HK-2 (cell line): ENCODE measurements at regions not wholly inside any gene's neighbourhood (a gene's known extent, or its start where the extent isn't known, plus 50 kb on each side); places are given as distances from the start of the nearest gene placed in this dataset.
"Not testable (repeated sequence)": the region's sequence is repeated elsewhere in the genome, so short reads cannot be mapped to it uniquely, and the experiment has no call there.

Experiments used
- DNase-seq: peaks from one replicate; pipeline ENCODE4 v3.0.0-alpha.2; 2018; ENCODE audit not compliant: unreplicated experiment

DNA sequence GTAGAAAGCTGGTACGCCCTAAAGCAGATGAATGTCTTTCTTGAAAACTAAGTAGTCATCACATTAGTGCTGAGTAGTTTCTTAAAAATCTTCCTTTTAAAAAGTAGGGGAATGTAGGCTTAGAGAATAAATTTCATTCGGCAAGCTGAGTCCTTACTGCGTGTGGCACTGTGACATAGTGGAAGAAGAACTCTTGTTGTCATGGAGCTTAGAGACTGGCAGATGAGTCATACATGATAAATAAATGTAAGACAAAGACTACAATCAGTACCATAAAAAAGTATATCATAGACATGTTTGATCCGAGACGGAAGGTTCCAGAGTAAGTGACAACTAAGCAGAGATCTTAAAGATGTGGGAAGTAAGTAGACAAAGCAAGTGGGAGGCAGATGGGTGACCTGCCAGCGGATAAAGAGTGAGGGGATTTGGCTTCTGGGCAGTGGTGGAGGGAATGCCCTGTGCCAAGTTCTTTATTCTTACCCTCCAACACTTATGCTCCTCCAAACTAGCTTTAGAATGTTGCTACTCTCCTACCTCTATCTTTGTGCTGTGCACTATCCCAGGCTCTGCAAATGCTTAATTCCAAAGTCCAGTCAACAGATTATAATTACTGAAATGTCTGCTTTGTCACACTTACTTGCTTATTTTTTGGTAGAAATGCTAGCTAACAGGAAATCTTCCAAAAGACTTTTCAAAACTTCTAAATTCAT lies 608.5 kb upstream of the USP24 start:
- no peak for DNase-seq

GRCh38 chr1:55822891-55823290 lies 607.7 kb upstream of the USP24 start:
- no peak for DNase-seq

- DNase-seq: no peak
Observed at GRCh38 chr1:55821234-55821633, 606.1 kb upstream of the USP24 start.

DNA sequence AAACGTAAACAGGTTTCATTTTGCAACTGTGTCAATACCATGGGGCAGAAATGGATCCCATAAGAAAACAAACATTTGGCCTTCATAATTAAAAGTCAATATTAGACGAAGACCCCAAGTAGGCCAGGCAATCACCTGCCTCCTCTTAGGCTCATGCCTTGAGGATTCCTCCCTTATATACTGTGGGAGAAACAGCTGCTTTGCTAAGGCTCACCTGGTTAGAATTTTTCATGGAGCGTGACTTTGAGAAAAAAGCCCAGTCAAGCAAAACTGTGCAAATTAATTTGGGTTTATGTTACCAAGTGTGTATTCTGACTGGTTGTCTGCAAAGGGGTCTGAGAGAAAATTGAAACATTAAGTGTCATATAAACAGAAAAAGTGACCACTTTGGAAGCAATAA lies 605.3 kb upstream of the USP24 start:
- DNase-seq: no peak

DNA sequence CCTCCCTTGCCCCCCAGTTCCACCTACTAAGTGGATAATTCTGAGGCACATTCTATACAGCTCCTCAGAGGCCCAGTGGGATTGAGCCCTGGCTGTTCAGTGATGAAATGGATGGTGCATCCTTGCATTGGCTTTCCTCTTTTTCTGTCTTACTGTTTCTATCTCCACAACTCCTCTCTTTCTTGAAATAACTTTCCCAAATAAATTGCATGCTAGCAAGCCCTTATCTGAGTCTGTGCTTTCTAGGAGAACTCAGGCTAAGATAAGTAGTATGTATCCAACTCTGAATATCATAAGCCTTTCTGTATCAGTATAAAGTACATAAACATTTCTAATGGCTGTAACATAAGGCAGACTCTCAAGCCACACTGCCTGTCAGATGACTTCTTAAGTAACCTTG lies 603.8 kb upstream of the USP24 start:
- no peak for DNase-seq

DNA sequence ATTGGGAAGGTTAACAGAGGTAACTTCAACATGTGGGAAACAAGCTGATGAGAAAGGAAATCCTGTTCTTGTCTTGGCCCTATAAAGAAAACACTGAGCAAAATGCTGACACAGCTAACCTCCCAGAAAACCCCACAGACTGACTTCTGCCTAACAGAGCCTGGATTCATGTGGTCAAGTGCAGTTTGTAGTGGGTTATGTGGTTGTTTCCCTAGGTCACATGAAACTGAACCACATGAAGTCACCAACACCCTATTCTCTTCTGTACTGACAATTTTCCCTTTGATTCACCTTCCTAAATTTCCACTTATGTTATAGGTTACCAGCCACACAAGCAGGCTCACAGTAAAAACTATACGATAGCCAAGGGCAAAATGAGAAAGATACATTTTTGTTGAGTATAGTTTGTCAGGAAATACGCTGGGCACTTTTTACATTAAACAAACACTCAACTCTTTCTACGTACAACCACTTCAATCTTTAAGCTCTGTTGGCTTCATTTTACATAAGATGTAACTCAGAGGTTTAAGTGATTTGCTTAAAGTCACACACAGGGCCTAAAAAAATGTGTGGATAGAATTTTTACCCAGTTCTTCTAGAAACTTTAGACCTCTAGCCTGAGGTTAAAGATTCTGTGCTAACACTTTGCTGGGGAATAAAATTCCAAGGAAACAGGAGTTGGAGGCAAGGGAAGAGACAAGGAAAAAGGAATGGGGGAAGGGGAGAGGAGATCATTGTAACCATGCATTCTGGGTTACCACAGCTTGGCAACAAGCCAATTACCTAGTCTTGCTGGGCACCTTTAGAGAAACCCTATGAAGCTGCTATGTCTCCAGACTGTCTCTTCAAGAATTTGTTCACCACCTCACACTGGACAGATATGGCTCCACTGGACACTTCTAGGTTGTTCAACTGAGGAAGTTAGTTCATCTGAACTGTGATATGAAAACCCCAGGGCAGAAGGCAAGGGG lies 601.6 kb upstream of the USP24 start:
- DNase-seq: no peak

- DNase-seq: no peak
Observed at GRCh38 chr1:55815745-55816455, 600.7 kb upstream of the USP24 start.

GRCh38 chr1:55814967-55815366 lies 599.8 kb upstream of the USP24 start:
- DNase-seq: no peak

DNA sequence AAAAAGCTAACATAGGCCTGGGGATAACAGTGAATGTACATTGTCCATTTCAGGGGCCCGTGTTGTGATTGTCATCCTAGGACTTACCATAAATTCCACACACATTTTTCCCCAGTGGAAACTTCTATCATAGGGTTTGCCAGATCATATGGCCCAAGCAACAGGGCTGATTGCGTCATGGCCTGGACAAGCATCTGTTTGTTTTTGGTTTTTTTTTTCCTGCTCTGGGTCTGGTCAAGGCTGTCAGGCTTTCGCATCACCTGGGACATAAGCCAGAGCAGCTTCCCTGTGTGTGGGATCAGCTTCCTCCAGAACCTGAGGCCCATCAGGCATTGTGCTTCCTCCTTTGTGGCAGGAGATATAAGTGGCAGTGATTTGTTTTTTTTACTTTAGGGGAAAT lies 598.5 kb upstream of the USP24 start:
- no peak for DNase-seq

DNA sequence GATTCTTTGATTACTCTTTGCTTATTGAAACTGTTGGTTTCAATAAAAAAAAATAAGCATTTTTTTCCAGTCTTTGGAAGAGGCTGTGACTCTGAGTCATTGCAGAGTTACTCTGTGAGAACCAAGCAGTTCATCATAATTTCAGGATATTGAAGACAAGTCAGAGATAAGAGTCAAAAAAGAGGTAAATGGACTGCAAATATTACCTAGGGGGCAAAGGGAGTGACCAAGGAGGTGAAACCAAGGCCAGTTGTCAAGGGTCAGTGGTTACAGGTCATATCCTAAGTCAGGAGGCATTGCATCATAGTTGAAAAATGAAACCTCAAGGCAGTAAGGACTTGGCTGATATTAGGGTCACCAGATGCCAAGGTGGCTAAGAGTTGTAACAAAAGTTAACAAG lies 597.1 kb upstream of the USP24 start:
- no peak for DNase-seq

- DNase-seq: no peak
Observed at GRCh38 chr1:55808263-55808662, 593.1 kb upstream of the USP24 start.

DNA sequence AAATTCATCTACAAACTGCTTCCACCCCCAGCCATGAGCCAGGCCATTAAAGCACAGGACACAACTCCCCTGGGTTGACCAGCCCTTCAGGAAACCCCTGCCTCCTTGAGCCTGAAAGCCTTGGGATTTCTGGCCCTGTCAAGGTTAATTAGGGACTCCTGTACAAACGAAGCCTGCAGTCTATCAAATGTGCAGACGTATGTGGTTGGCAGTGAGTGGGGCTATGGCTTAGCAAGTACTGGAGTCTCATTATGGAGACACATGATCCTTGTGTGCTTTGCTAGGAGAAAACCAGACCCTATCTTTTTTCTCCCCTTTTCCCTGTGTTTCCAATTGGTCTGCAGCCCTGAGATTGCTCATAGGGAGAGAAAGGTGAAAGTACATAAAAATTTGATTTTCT lies 588.3 kb upstream of the USP24 start:
- DNase-seq: no peak

DNA sequence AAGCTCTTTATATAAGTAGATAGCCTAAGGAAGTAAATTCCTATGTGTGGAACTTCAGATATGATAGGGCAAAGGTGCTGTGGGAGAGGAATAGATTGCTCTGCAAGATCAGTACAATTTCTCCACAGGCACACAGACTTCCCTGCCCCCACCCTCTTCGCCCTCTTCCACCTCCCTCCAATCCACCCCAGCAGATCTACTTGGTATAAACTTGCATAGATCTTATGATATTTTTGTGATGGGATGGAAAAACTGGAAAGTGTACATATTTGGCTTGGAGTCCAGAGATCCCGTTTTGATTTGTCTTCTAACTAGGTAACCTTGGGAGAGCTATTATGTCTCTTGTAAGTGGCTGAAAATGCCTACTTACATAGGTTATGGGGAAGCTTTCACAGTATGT lies 586.3 kb upstream of the USP24 start:
- DNase-seq: no peak

GRCh38 chr1:55800503-55800902 lies 585.3 kb upstream of the USP24 start:
- no peak for DNase-seq

DNA sequence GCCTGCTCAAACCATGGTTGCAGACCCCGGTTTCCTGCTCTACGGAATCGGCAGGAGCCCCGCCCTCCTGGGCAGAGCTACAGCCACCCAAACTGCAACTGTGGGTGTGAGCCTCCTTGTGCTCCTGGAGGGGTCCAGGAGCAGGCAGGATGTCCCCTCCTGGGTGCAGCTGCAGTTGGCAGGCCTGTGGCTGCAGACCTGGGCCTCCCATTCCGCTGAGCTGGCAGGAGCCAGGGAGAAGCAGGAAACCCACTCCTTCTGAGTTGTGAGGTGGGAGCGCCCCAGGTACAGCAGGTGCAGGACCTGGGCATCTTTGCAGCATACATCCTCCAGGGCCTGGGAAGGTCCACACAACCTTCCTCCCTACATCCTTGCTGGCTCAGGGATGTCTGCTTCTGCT lies 578.7 kb upstream of the USP24 start:
- no peak for DNase-seq

DNA sequence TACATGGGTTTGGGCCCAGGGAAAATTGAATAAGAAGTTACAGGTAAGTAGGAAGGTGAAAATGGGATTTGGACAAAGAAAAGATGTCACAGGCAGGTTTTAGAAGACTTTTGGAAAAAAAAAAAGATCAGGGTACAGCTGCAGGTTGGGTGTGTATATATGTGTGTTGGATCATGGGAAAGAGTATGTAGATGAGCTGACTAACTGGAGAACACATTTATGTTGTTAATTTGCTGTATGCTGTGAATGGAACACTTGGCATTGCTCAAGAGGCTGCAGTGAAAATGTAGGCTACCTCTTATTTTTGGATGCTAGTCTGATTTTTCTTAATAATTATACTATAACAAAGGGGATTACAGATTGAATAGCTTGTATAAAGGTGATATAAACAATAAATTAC lies 577.7 kb upstream of the USP24 start:
- no peak for DNase-seq

DNA sequence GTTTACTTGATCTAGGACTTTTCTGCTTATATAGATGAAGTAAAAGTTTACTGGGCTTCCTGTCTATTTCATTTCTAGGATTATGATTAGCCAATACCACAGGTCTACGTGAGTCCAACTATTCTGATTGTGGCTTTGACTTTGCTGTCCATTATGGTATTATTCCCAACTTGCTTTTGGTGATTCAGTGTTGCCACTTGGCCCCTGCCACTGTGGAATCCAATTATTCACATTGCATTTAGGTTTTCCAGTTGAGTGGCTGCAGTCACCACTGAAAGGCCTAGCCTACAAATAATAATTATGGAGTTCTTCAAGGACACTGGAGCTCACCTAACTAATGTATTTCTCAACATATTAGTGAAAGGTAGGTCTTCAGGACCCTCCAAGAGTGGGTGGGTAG lies 574.3 kb upstream of the USP24 start:
- no peak for DNase-seq

- no peak for DNase-seq
Observed at GRCh38 chr1:55786396-55786795, 571.2 kb upstream of the USP24 start.

GRCh38 chr1:55784941-55785450 lies 569.8 kb upstream of the USP24 start:
- DNase-seq: not testable (repeated sequence)

DNA sequence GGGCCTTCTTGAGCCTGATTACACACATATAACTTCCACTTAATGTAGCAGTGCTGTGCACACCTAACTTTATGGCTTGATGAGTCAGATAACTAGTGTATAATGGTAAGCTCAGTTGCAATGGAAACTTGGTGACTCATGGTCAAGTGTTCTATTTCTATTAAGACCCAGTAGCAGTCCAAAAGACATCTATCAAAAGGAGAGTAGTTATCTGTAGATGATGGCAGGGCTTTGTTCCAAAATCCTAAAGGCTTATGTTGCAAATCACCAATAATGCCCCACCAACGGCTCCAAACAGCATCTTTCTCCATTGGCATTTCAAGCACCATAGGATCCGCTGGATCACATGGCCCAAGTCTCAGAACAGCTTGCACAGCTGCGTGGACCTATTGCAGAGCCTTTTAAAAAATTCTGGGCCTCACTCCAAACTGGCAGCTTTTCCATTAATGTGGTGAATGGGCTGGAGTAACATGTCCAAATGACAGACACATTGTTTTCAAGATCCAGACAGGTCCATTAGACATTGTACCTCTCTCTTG lies 566.8 kb upstream of the USP24 start:
- no peak for DNase-seq

DNA sequence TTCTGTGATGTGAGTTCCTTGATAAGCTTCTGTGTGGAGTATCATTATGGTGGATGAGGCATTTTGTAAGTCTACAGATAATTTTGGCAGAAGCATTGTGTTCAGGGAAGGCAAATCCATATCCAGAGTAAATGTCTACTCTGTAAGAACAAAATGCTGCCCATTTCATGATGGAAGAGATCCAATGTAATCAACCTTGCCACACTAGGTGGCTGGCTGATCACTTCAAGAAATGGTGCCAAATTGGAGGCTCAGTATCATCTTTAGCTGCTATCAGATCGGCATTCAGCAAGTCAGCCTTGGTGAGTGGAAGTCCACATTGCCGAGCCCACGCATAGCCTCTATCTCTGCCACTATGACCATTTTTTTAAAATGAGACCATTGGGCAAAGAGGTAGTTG lies 565.8 kb upstream of the USP24 start:
- DNase-seq: no peak

DNA sequence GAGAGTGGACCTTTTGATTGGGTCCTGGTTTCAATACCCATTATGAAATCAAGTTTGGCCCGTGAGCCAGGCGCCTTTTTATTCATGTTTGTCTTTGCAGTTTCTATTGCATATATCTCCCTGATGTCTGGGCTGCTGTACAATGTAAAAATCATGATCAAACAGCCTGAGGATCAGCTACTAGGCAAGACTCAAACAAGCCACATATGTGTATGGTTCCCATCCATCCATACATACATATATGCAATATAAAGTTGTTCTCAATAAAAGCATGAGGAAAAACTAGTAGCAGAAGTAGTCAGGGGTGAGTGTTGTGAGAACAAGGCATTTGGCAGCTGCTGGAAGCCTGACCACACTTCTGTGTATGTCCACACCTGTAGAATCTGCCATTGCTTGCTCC lies 562.4 kb upstream of the USP24 start:
- DNase-seq: no peak
